ENCODE measurements at regions not wholly inside any gene's neighbourhood (a gene's known extent, or its start where the extent isn't known, plus 50 kb on each side); places are given as distances from the start of the nearest gene placed in this dataset.

DNA sequence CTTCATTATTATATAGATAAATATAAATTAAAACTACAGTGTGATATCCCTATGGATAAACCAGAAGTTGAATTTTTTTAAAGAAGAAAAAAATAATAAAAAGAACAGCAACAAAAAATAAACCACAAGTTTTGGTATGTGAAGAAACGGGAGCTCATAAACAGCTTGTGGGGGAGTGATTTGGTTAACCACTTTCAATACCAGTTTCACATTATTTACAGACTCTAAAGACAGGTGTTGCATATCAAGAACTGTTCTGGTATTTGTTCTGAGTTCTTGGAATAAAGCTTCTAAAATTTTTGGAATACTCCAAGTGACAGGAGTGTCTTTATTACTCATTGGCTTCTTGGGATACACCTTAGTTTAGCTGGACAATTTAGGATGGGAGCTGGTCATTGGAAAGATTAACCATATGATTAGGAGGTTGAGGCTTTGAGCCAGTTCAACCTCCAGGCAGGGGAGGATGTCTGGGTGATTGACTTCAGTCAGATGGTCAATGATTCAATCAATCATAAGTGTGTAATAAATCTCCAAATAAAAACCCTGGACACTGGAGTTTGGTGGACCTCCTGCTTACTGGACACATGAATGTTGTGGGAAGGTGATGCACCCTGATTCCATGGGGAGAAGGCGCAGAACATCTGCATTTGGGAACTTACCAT is 2223.1 kb upstream of the C9orf72 start:
- TF ChIP-seq POLR2A (IDR thresholded peaks at IDR 0.05; ENCODE audit: low read length): no peak
- TF ChIP-seq GATA1 (IDR thresholded peaks at IDR 0.05; ENCODE audit: low read depth, low read length): no peak

All from erythroblast (primary cell).